ENCODE measurements at regions not wholly inside any gene's neighbourhood (a gene's known extent, or its start where the extent isn't known, plus 50 kb on each side); places are given as distances from the start of the nearest gene placed in this dataset.

DNA sequence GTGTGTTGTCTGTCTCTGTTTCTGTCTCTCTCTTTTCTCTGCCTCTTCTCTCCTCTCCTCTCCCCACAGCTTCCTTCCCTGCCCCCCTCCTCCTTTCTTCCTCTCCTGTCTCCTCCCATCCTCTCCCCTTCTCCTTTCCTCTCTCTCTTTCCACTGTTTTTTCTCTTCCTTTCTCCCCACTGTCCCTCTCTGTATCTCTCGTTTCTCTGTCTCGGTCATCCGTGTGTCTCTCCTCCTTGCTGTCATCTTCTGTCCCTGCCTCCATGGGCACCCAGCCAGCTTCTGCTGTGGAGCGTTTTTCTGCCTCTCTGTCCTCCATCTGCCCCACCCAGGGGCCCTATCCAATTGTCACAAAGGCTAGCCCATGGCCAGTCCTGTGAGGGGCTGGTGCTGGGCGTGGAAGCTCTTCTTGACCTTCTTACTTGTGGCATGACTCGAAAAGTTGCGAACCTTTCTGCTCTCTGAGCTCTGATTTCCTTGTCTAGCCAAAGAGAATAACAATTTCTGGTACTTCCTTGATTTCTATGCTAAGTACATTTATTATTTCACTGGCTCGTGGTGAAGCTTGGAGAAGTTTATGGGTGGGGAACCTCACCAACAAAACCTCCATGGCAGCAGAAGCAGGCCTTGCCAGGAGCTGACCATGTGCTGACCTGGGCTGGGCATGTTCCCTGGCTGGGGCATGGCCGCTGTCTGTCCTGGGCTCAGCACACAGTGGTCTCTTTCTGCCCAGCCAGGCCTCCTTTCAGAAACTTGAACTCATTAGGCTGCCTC, 69.3 kb downstream of the CEBPB start:
- DNase-seq: peak in 1 of 2 donors; percentile 28

- DNase-seq: peak in 1 of 2 donors; percentile 43
These were observed 70.0 kb downstream of the CEBPB start for GRCh38 chr20:50260479-50261221.

DNA sequence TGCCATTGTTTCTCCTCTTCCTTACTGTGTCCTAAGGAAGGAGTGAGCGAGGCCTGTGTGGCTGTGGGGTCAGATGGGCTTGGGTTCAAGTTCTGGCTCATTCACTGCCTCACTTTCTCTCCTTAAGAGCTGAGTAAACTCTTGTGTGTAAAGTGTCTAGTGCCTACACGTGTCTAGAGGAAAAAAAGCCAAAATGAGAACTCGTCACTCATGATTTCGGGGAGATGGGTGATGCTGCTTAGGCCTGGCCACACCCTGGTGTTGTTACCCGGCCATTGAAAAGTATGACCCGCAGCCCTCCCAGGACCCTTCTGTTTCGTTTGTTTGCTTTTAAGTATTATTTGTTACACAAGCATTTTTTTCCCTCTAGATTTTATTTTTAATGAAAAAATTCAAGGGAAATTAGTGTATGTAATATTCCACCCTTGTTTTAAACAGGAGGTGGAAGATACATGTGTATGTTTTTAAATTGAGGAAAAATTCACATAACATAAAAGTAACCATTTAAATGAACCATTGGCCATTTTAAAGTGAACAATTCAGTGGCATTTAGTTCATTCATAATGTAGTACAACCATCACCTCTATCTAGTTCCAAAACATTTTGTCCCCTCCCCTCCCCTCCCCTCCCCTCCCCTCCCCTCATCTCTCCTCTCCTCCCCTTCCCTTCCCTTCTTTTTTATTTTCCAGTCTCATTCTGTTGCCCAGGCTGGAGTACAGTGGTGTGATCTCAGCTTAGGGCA, 71.0 kb downstream of the CEBPB start:
- DNase-seq: no peak

DNA sequence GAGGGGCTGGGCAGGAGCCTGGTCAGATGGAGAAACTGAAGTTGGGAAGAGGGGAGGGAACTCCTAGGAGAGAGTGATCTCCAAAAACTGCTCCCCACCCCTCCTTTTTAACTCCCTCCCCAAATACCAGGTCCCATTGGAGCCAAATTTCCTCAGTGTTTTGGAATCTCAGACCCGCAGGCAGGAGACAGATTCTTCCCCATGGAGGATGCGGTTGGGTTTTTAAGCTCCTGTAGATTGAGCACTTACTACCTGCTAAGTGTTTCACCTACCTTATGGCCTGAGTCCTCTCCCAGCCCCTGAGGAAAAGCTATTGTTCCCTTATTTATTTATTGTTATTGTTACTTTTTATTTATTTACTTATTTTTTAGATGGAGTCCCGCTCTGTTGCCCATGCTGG, 73.2 kb downstream of the CEBPB start:
- DNase-seq: no peak

GRCh38 chr20:50264534-50265145, 74.0 kb downstream of the CEBPB start:
- no peak for DNase-seq

GRCh38 chr20:50265245-50265946, 74.8 kb downstream of the CEBPB start:
- DNase-seq: no peak

GRCh38 chr20:50266293-50267040, 75.8 kb downstream of the CEBPB start:
- no peak for DNase-seq

- DNase-seq: no peak
These were observed 76.6 kb downstream of the CEBPB start for GRCh38 chr20:50267041-50267865.

DNA sequence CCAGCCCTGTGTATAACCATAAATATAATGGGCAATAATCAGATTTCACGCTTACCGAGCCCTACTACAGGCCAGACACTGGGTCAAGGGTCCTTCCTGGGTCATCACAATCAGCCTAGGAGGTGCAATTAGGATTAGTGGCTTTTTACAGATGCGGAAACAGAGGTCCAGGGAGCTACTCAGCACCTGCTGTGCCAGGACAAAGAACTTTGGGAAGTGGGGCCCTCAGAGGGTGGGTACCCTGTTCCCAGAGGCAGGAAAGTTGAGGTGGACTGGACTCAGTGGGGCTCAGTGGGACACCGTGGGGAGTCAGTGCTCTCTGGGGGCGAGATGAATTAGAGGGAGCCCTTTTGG, 77.2 kb downstream of the CEBPB start:
- no peak for DNase-seq

GRCh38 chr20:50269091-50270033, 78.7 kb downstream of the CEBPB start:
- DNase-seq: no peak

- DNase-seq: no peak
These were observed 79.4 kb downstream of the CEBPB start for GRCh38 chr20:50270034-50270395.

DNA sequence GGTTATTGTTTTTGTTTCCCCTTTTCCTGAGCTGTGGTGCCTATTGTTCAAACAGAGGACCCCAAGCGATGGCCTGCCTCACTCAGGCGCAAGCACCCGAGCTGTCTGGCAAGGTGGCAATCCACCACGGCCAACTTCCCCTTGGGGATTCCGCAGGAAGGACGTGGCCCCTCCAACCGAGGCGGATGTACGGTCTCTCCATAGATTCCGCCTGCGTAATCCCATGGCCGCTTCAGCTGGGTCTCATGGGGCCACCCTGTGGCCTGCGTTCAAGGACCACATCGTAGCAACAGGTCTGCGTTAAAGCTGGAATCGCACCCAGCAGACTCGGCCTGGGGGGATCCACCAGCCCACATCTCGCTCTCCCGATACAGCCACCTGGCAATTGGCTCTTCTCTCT, 79.9 kb downstream of the CEBPB start:
- peak in 1 of 2 donors; percentile 67 for DNase-seq

- no peak for DNase-seq
These were observed 80.5 kb downstream of the CEBPB start for GRCh38 chr20:50271176-50271575.

GRCh38 chr20:50271612-50272011, 81.0 kb downstream of the CEBPB start:
- DNase-seq: no peak

DNA sequence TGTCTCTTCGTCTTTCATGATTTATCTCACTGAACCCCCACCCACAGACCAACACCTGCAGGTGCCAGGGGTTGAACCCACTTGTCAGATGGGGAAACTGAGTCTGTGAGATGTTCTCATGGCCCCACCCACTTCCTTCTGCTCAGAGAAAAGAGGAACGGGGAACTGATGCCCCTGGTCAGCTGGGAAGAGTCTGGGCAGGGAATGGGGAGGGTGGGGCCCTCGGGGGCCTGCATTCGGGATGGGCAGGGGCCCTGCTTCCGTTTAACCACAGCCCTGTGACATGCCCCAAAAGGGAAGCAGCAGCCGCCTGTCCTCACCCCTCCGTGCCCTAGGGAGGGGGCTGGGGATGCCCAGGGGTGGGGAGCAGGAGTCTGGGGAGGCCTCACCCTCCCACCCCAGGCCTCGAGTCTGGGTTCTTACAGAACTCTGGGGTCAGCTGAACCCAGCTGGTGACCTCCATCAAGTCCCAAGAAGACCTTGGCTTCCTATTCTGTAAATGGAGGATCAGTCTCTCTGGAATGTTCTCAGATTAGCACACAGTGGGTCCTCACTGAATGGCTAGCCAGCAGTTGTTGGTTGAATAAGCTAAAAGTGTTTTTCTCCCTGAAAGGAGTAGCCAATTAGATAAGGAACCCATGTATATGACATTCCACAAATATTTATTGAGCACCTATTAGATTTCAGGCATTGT, 81.5 kb downstream of the CEBPB start:
- peak in 1 of 2 donors; percentile 39 for DNase-seq

- DNase-seq: no peak
These were observed 82.3 kb downstream of the CEBPB start for GRCh38 chr20:50272724-50273446.

DNA sequence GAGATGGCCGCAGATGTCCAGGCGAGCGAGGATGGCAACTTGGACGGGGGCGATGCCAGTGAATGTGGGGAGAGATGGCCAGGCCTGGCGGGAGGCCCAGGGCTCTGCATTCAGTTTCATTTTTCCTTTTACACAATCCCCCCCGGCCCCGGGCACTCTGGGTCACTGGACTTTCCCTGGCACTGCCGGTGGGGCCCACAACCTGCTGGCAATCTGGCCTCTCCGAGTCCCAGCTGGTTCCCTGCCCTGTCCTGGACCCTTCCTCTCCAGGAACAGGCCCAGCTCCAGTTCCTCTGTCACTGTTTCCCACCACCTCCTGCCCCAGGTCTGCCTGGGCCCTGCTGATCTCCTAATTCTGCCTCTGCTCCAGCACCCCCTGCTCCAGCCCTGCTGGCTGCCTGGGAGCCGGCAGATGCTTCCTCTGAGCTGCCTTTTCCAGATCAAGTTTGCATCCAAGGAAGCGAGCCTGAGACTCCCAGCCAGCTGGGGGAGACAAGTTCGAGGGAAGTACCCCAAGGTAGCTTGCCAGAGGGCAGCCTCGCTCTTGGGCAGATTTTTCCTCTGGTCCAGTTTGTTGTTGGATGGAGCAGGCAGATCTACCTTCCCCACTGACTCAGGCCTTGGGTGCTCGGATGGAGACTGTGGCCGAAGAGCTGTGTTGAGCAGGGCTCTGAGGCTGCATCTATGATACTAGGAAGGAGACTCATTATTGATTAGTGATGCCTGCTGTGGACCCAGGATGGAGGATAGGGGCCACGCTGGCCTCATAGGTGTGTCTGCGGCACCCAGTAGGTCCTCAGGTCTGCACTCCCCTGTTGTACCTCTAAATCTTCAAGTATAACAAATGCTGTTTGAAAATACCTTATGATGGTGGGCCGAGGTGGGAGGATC, 83.2 kb downstream of the CEBPB start:
- no peak for DNase-seq

All from CD4-positive, alpha-beta T cell treated with Interleukin-4 for 1 hour (primary cell).